ENCODE measurements at regions not wholly inside any gene's neighbourhood (a gene's known extent, or its start where the extent isn't known, plus 50 kb on each side); places are given as distances from the start of the nearest gene placed in this dataset.

DNA sequence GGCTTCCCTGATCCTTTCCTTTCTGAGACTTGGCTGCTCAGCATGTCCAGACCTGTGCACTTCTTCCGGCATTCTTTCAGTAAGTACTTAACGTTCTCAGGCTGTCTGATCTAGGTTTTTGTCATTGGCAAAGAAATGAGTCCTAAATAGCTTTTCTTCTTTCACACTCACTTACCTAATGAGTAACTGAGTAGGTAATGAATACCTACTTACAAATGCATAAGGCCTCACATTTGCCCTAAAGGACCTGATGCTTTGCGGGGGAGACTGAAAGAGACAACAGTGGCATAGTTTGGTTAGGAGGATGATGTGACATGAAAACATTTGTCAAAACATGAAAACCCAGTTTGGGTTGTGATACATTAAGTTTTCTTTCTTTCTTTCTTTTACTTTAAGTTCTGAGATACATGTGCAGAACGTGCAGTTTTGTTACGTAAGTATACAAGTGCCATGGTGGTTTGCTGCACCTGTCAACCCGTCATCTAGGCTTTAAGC lies 516.7 kb upstream of the CFAP20DC start:
- Mint-ChIP-seq H3K36me3 (ENCODE audit: insufficient read depth, unreplicated experiment) (no peaks in the 10 kb centered on the region), H3K4me3 (ENCODE audit: low read depth, unreplicated experiment) (no peak overlapping the region), H3K4me1 (ENCODE audit: low read depth, unreplicated experiment) (no peaks in the 10 kb centered on the region), H3K27me3 (ENCODE audit: unreplicated experiment) (peaks cover 13% of the 10 kb centered on the region), H3K9me3 (ENCODE audit: low read depth, unreplicated experiment) (peaks cover 4% of the 10 kb centered on the region), H3K27ac (ENCODE audit: unreplicated experiment) (no peak overlapping the region)
- no TSS peak for BruUV-seq (replicated peaks)
- TF ChIP-seq CTCF (IDR thresholded peaks at IDR 0.05; ENCODE audit: unreplicated experiment) = no peak
- no peak for DNase-seq
- CTCF ChIA-PET = no interaction called here
- intact Hi-C loops (cut with micrococcal nuclease; ENCODE audit: unreplicated experiment) = no loop called here

- H3K27ac Mint-ChIP-seq (ENCODE audit: unreplicated experiment) = no peak overlapping the region
- TF ChIP-seq CTCF (IDR thresholded peaks at IDR 0.05; ENCODE audit: unreplicated experiment) = no peak
- no TSS peak for BruUV-seq (replicated peaks)
- intact Hi-C loops (cut with micrococcal nuclease; ENCODE audit: unreplicated experiment) = no loop called here
- H3K4me1 Mint-ChIP-seq (ENCODE audit: low read depth, unreplicated experiment) = no peaks in the 10 kb centered on the region
- CTCF ChIA-PET = no interaction called here
- H3K9me3 Mint-ChIP-seq (ENCODE audit: low read depth, unreplicated experiment) = peaks cover 2% of the 10 kb centered on the region
- H3K36me3 Mint-ChIP-seq (ENCODE audit: insufficient read depth, unreplicated experiment) = no peaks in the 10 kb centered on the region
- DNase-seq = no peak
- H3K4me3 Mint-ChIP-seq (ENCODE audit: low read depth, unreplicated experiment) = no peak overlapping the region
- H3K27me3 Mint-ChIP-seq (ENCODE audit: unreplicated experiment) = peaks cover 3% of the 10 kb centered on the region
Observed at GRCh38 chr3:59565125-59565524, 515.3 kb upstream of the CFAP20DC start.

- DNase-seq = no peak
- CTCF ChIA-PET = no interaction called here
- Mint-ChIP-seq H3K27ac (ENCODE audit: unreplicated experiment) (no peak overlapping the region), H3K9me3 (ENCODE audit: low read depth, unreplicated experiment) (peaks cover 2% of the 10 kb centered on the region), H3K27me3 (ENCODE audit: unreplicated experiment) (no peaks in the 10 kb centered on the region), H3K36me3 (ENCODE audit: insufficient read depth, unreplicated experiment) (no peaks in the 10 kb centered on the region), H3K4me3 (ENCODE audit: low read depth, unreplicated experiment) (no peak overlapping the region), H3K4me1 (ENCODE audit: low read depth, unreplicated experiment) (no peaks in the 10 kb centered on the region)
- TF ChIP-seq CTCF (IDR thresholded peaks at IDR 0.05; ENCODE audit: unreplicated experiment) = no peak
- BruUV-seq (replicated peaks) = no TSS peak
- intact Hi-C loops (cut with micrococcal nuclease; ENCODE audit: unreplicated experiment) = no loop called here
Observed at GRCh38 chr3:59563966-59564365, 514.1 kb upstream of the CFAP20DC start.

DNA sequence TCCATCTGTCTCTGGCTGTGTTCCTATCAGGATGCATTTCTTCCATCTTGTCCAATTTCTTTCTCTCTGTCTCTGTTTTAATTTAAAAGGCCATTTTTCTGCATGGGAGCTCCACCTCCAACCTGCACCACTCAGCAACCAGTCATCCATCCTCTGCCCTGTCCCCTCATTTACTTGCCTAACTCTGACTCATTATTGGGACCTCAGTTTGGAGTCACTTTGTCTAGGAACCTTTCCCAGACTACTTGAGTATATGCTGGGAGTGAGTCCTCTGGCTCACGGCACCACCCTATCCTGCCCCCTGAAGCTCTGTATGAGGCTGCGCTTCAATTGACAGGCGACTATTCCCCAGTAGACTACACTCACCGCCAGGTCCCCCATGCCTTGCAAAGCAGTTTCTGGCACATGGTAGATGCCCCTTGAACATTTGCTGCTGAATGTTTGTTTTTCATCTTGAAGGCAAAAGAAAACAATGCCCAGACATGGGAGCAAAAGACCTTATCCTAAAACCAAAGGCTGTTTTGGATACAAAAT lies 513.3 kb upstream of the CFAP20DC start:
- intact Hi-C loops (cut with micrococcal nuclease; ENCODE audit: unreplicated experiment) = no loop called here

More for the DNA sequence above, 513.3 kb upstream of the CFAP20DC start:
- no peak overlapping the region for H3K27ac Mint-ChIP-seq (ENCODE audit: unreplicated experiment)
- no peak for TF ChIP-seq CTCF (IDR thresholded peaks at IDR 0.05; ENCODE audit: unreplicated experiment)
- no TSS peak for BruUV-seq (replicated peaks)
- H3K4me1 Mint-ChIP-seq (ENCODE audit: low read depth, unreplicated experiment) = no peaks in the 10 kb centered on the region
- no peaks in the 10 kb centered on the region for H3K36me3 Mint-ChIP-seq (ENCODE audit: insufficient read depth, unreplicated experiment)
- H3K9me3 Mint-ChIP-seq (ENCODE audit: low read depth, unreplicated experiment) = peaks cover 2% of the 10 kb centered on the region
- no peak for DNase-seq
- CTCF ChIA-PET = no interaction called here
- H3K4me3 Mint-ChIP-seq (ENCODE audit: low read depth, unreplicated experiment) = no peak overlapping the region
- no peaks in the 10 kb centered on the region for H3K27me3 Mint-ChIP-seq (ENCODE audit: unreplicated experiment)

Data from Calu3 (cell line).